SK-N-SH treated with all-trans-retinoic acid at 6 μM for 48 hours (cell line): ENCODE measurements at regions not wholly inside any gene's neighbourhood (a gene's known extent, or its start where the extent isn't known, plus 50 kb on each side); places are given as distances from the start of the nearest gene placed in this dataset.

ENCODE experiments used
- ATAC-seq: fragments of 200-7000 bp; cut with Tn5 transposase; 3 replicates; pipeline ENCODE4 v1.9.1; 2020; ENCODE audit warnings: mild to moderate bottlenecking, moderate library complexity
- ARNTL ChIP-seq: fragments of 450-650 bp; formaldehyde crosslinking; IDR thresholded peaks from 2 replicates; pipeline ENCODE4 v1.5.0; 2020; ENCODE audit warnings: low read depth, mild to moderate bottlenecking, moderate library complexity, borderline replicate concordance
- BACH2 ChIP-seq: fragments of 250-450 bp; sonication (Bioruptor Pico); IDR thresholded peaks from 2 replicates; pipeline ENCODE4 v1.9.0; 2021; ENCODE audit warnings: mild to moderate bottlenecking, borderline replicate concordance
- CREB5 ChIP-seq: fragments of 250-450 bp; sonication (Bioruptor Pico); IDR thresholded peaks from 2 replicates; pipeline ENCODE4 v1.5.1; 2020; ENCODE audit warnings: low read depth, mild to moderate bottlenecking, moderate library complexity
- CSDC2 ChIP-seq: fragments of 250-450 bp; sonication (Bioruptor Pico); IDR thresholded peaks from 2 replicates; pipeline ENCODE4 v1.5.0; 2020; ENCODE audit warnings: mild to moderate bottlenecking, moderate library complexity
- CSRNP3 ChIP-seq: fragments of 250-450 bp; sonication (Bioruptor Pico); IDR thresholded peaks from 2 replicates; pipeline ENCODE4 v1.5.1; 2021; ENCODE audit warnings: mild to moderate bottlenecking, moderate library complexity
- ESRRG ChIP-seq: fragments of 250-450 bp; sonication (Bioruptor Pico); IDR thresholded peaks from 2 replicates; pipeline ENCODE4 v1.6.1; 2021; ENCODE audit warnings: mild to moderate bottlenecking
- GLIS3 ChIP-seq: fragments of 250-450 bp; sonication (Bioruptor Pico); IDR thresholded peaks from 2 replicates; pipeline ENCODE4 v1.5.0; 2020; ENCODE audit warnings: mild to moderate bottlenecking, moderate library complexity
- ISL1 ChIP-seq: fragments of 250-450 bp; sonication (Bioruptor Pico); IDR thresholded peaks from 2 replicates; pipeline ENCODE4 v2.1.2; 2022; ENCODE audit warnings: mild to moderate bottlenecking, moderate library complexity
- OSR1 ChIP-seq: fragments of 250-450 bp; sonication (Bioruptor Pico); IDR thresholded peaks from 2 replicates; pipeline ENCODE4 v1.8.0; 2022; ENCODE audit warnings: moderate library complexity, mild to moderate bottlenecking, inconsistent platforms
- PATZ1 ChIP-seq: fragments of 250-450 bp; sonication (Bioruptor Pico); IDR thresholded peaks from 2 replicates; pipeline ENCODE4 v1.8.0; 2020; ENCODE audit warnings: mild to moderate bottlenecking, moderate library complexity, borderline replicate concordance
- POU6F1 ChIP-seq: fragments of 250-450 bp; sonication (Bioruptor Pico); IDR thresholded peaks from 2 replicates; pipeline ENCODE4 v1.8.0; 2021; ENCODE audit warnings: low read depth, mild to moderate bottlenecking, moderate library complexity, borderline replicate concordance
- PPARA ChIP-seq: fragments of 250-450 bp; sonication (Bioruptor Pico); IDR thresholded peaks from 2 replicates; pipeline ENCODE4 v1.5.0; 2020; ENCODE audit warnings: mild to moderate bottlenecking, borderline replicate concordance
- TCF4 ChIP-seq: fragments of 250-450 bp; sonication (Bioruptor Pico); IDR thresholded peaks from 2 replicates; pipeline ENCODE4 v1.8.0; 2021; ENCODE audit warnings: mild to moderate bottlenecking, moderate library complexity, borderline replicate concordance
- TOX ChIP-seq: fragments of 250-450 bp; sonication (Bioruptor Pico); IDR thresholded peaks from 2 replicates; pipeline ENCODE4 v1.8.0; 2021; ENCODE audit warnings: mild to moderate bottlenecking, moderate library complexity, borderline replicate concordance
- TSHZ2 ChIP-seq: fragments of 250-450 bp; sonication (Bioruptor Pico); IDR thresholded peaks from 2 replicates; pipeline ENCODE4 v1.5.0; 2020; ENCODE audit warnings: mild to moderate bottlenecking, moderate library complexity
- ZC3H10 ChIP-seq: fragments of 250-450 bp; sonication (Bioruptor Pico); IDR thresholded peaks from 2 replicates; pipeline ENCODE4 v1.5.1; 2021; ENCODE audit warnings: mild to moderate bottlenecking, moderate library complexity
- ZFP3 ChIP-seq: fragments of 250-450 bp; sonication (Bioruptor Pico); IDR thresholded peaks from 2 replicates; pipeline ENCODE4 v1.5.0; 2020; ENCODE audit warnings: mild to moderate bottlenecking, moderate library complexity
- ZFP30 ChIP-seq: fragments of 450-650 bp; formaldehyde crosslinking; IDR thresholded peaks from 2 replicates; pipeline ENCODE4 v1.5.0; 2022; ENCODE audit warnings: mild to moderate bottlenecking, moderate library complexity
- ZNF565 ChIP-seq: fragments of 450-650 bp; formaldehyde crosslinking; conservative IDR thresholded peaks from 2 replicates; pipeline ENCODE4 v1.5.0; 2020; ENCODE audit warnings: low read depth, mild to moderate bottlenecking, moderate library complexity
- ZNF70 ChIP-seq: fragments of 450-650 bp; formaldehyde crosslinking; IDR thresholded peaks from 2 replicates; pipeline ENCODE4 v1.5.0; 2020; ENCODE audit warnings: mild to moderate bottlenecking, moderate library complexity
- ZNF8 ChIP-seq: fragments of 450-650 bp; formaldehyde crosslinking; IDR thresholded peaks from 2 replicates; pipeline ENCODE4 v1.5.0; 2020; ENCODE audit warnings: mild to moderate bottlenecking, moderate library complexity

- ATAC-seq: no peak
- TF ChIP-seq TOX (CRISPR knock-in tag): no peak
- no peak for TF ChIP-seq ESRRG (CRISPR knock-in tag)
- no peak for TF ChIP-seq TSHZ2 (CRISPR knock-in tag)
- no peak for TF ChIP-seq CREB5 (CRISPR knock-in tag)
- TF ChIP-seq POU6F1: no peak
- no peak for TF ChIP-seq BACH2
- no peak for TF ChIP-seq ZC3H10 (CRISPR knock-in tag)
- no peak for TF ChIP-seq CSRNP3 (CRISPR knock-in tag)
- TF ChIP-seq ARNTL (CRISPR knock-in tag): no peak
- no peak for TF ChIP-seq TCF4 (CRISPR knock-in tag)
- no peak for TF ChIP-seq PPARA (CRISPR knock-in tag)
- no peak for TF ChIP-seq ZFP3 (CRISPR knock-in tag)
- no peak for TF ChIP-seq CSDC2 (CRISPR knock-in tag)
Observed at GRCh38 chr2:42921721-42922120, 129.3 kb upstream of the HAAO start.

GRCh38 chr2:42921147-42921520, 128.8 kb upstream of the HAAO start:
- ATAC-seq: no peak
- TF ChIP-seq GLIS3 (CRISPR knock-in tag) (no peak), TOX (CRISPR knock-in tag) (no peak), ZNF8 (CRISPR knock-in tag) (no peak), ZNF70 (CRISPR knock-in tag) (no peak), ESRRG (CRISPR knock-in tag) (no peak), TSHZ2 (CRISPR knock-in tag) (no peak)

- no peak for ATAC-seq
- TF ChIP-seq PATZ1 (CRISPR knock-in tag) (no peak), PPARA (CRISPR knock-in tag) (no peak), GLIS3 (CRISPR knock-in tag) (no peak), POU6F1 (no peak), ESRRG (CRISPR knock-in tag) (no peak), CREB5 (CRISPR knock-in tag) (no peak), ZFP30 (CRISPR knock-in tag) (no peak), TOX (CRISPR knock-in tag) (no peak), BACH2 (no peak), OSR1 (no peak), ZNF565 (CRISPR knock-in tag) (no peak), ISL1 (no peak), ZC3H10 (CRISPR knock-in tag) (no peak), TCF4 (CRISPR knock-in tag) (no peak)
Observed at GRCh38 chr2:42920446-42921146, 128.2 kb upstream of the HAAO start.
